Fibroblast of lung (primary cell): ENCODE measurements at regions not wholly inside any gene's neighbourhood (a gene's known extent, or its start where the extent isn't known, plus 50 kb on each side); places are given as distances from the start of the nearest gene placed in this dataset.

Experiments
- DNase-seq, 2 donors: peaks; one replicate each; pipeline versions ENCODE4 v3.0.0 to v3.0.0-alpha.2; 2010; ENCODE audit warnings: low read depth in 2 of 2
- H2AFZ ChIP-seq: 2 replicates; pipeline ENCODE4 v1.5.1; 2012; ENCODE audit warnings: low read length, control low read depth, inconsistent platforms
- H3K27ac ChIP-seq: 2 replicates; pipeline ENCODE4 v1.5.1; 2011; ENCODE audit warnings: low read length, control low read depth; ENCODE audit not compliant: insufficient read depth
- H3K27me3 ChIP-seq: 2 replicates; pipeline ENCODE4 v1.5.1; 2011; ENCODE audit warnings: mild to moderate bottlenecking, low read length; ENCODE audit not compliant: control insufficient read depth, insufficient read depth
- H3K36me3 ChIP-seq: 2 replicates; pipeline ENCODE4 v1.5.1; 2011; ENCODE audit warnings: low read length; ENCODE audit not compliant: control insufficient read depth, insufficient read depth
- H3K4me1 ChIP-seq: 2 replicates; pipeline ENCODE4 v1.5.1; 2011; ENCODE audit warnings: low read length; ENCODE audit not compliant: control insufficient read depth, insufficient read depth; ENCODE audit errors: extremely low read depth
- H3K4me2 ChIP-seq: 2 replicates; pipeline ENCODE4 v1.5.1; 2011; ENCODE audit warnings: low read length, control low read depth; ENCODE audit not compliant: insufficient read depth; ENCODE audit errors: extremely low read depth
- H3K4me3 ChIP-seq, 4 experiments: fragments of 200-600 bp in 1 of 4; sonication (generic) in 1 of 4; replicated peaks in 1 of 4; 2 replicates each; pipeline ENCODE4 v1.5.1; 2011 to 2016; ENCODE audit warnings: low read length in 4 of 4, low read depth in 3 of 4, mild to moderate bottlenecking in 3 of 4, control low read depth in 2 of 4, inconsistent platforms in 1 of 4, mixed read lengths in 1 of 4; ENCODE audit not compliant: insufficient read depth in 1 of 4; ENCODE audit errors: control extremely low read depth in 1 of 4
- H3K79me2 ChIP-seq: 2 replicates; pipeline ENCODE4 v1.5.1; 2012; ENCODE audit warnings: mild to moderate bottlenecking, low read length, inconsistent platforms; ENCODE audit not compliant: control insufficient read depth, insufficient read depth
- H3K9ac ChIP-seq: 2 replicates; pipeline ENCODE4 v1.5.1; 2011; ENCODE audit warnings: mild to moderate bottlenecking, low read length, control low read depth; ENCODE audit not compliant: insufficient read depth
- H3K9me3 ChIP-seq: 2 replicates; pipeline ENCODE4 v1.5.1; 2012; ENCODE audit warnings: low read depth, low read length; ENCODE audit not compliant: control insufficient read depth, insufficient read depth
- H4K20me1 ChIP-seq: 2 replicates; pipeline ENCODE4 v1.5.1; 2011; ENCODE audit warnings: low read length; ENCODE audit not compliant: control insufficient read depth, insufficient read depth; ENCODE audit errors: extremely low read depth
- EZH2 ChIP-seq: IDR thresholded peaks from 2 replicates; pipeline ENCODE4 v1.5.1; 2012; ENCODE audit warnings: low read length, control low read depth, mild to moderate bottlenecking; ENCODE audit errors: missing control alignments
- TF ChIP-seq, protein P1 (sequence below), 2 donors: IDR thresholded peaks in 1 of 2; conservative IDR thresholded peaks in 1 of 2; 1 replicate in 1 of 2; 2 replicates in 1 of 2; pipeline ENCODE4 v1.5.1; 2011 to 2012; ENCODE audit warnings: low read length in 2 of 2, control low read depth in 1 of 2, inconsistent platforms in 1 of 2, low read depth in 1 of 2, mild to moderate bottlenecking in 1 of 2

- H3K36me3 ChIP-seq = no peaks in the 10 kb centered on the region
- no peaks in the 10 kb centered on the region for H3K9me3 ChIP-seq
- no peaks in the 10 kb centered on the region for H3K27me3 ChIP-seq
- H3K9ac ChIP-seq = no peak overlapping the region
- H4K20me1 ChIP-seq = no peaks in the 10 kb centered on the region
- TF ChIP-seq, protein P1, sequence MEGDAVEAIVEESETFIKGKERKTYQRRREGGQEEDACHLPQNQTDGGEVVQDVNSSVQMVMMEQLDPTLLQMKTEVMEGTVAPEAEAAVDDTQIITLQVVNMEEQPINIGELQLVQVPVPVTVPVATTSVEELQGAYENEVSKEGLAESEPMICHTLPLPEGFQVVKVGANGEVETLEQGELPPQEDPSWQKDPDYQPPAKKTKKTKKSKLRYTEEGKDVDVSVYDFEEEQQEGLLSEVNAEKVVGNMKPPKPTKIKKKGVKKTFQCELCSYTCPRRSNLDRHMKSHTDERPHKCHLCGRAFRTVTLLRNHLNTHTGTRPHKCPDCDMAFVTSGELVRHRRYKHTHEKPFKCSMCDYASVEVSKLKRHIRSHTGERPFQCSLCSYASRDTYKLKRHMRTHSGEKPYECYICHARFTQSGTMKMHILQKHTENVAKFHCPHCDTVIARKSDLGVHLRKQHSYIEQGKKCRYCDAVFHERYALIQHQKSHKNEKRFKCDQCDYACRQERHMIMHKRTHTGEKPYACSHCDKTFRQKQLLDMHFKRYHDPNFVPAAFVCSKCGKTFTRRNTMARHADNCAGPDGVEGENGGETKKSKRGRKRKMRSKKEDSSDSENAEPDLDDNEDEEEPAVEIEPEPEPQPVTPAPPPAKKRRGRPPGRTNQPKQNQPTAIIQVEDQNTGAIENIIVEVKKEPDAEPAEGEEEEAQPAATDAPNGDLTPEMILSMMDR (conservative IDR thresholded peaks at IDR 0.05 in 1 of 2, IDR thresholded peaks at IDR 0.05 in 1 of 2; ENCODE audit: low read depth in 1 of 2, low read length in 2 of 2) = no peak
- TF ChIP-seq EZH2 = no peak
- no peak overlapping the region for H3K4me3 ChIP-seq
- no peak for DNase-seq
- no peak overlapping the region for H3K4me2 ChIP-seq
- H2AFZ ChIP-seq = no peak overlapping the region
- no peaks in the 10 kb centered on the region for H3K4me1 ChIP-seq
- H3K27ac ChIP-seq = no peak overlapping the region
- H3K79me2 ChIP-seq = no peaks in the 10 kb centered on the region
These were observed 350.7 kb downstream of the IPMK start for GRCh38 chr10:57917019-57917418.

GRCh38 chr10:57905861-57906260 is 361.8 kb downstream of the IPMK start:
- no peak for DNase-seq
- TF ChIP-seq, protein P1 (conservative IDR thresholded peaks at IDR 0.05 in 1 of 2, IDR thresholded peaks at IDR 0.05 in 1 of 2; ENCODE audit: low read depth in 1 of 2, low read length in 2 of 2) = no peak
- no peak for TF ChIP-seq EZH2
- H3K9ac ChIP-seq = no peak overlapping the region
- H2AFZ ChIP-seq = no peak overlapping the region
- no peak overlapping the region for H3K4me2 ChIP-seq
- no peaks in the 10 kb centered on the region for H3K27me3 ChIP-seq
- no peak overlapping the region for H3K27ac ChIP-seq
- no peaks in the 10 kb centered on the region for H3K79me2 ChIP-seq
- no peaks in the 10 kb centered on the region for H4K20me1 ChIP-seq
- H3K9me3 ChIP-seq = no peaks in the 10 kb centered on the region
- H3K4me1 ChIP-seq = no peaks in the 10 kb centered on the region
- H3K36me3 ChIP-seq = no peaks in the 10 kb centered on the region
- H3K4me3 ChIP-seq = no peak overlapping the region

DNA sequence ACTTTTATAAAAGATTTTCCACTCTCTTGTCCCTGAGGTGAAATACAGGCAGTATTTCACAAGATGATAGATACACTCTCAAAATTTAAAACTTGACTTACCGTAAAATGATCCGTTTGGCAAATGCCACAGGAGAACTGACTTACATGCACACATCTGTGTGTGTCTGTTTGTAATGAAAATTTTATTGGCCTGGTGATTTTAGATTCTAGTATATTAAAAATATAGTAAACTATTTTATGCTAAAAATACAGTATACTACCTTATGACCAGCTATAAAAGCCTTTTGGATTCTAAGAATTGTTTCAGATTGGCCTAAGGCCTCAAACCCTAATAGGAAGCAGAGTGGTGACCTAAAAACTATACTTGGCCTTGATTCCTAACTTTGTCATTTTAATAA is 362.7 kb downstream of the IPMK start:
- H3K4me1 ChIP-seq = no peaks in the 10 kb centered on the region
- no peak overlapping the region for H3K27ac ChIP-seq
- H2AFZ ChIP-seq = no peak overlapping the region

More for the DNA sequence above, 362.7 kb downstream of the IPMK start:
- H4K20me1 ChIP-seq = no peaks in the 10 kb centered on the region
- no peak overlapping the region for H3K4me2 ChIP-seq
- TF ChIP-seq, protein P1 (conservative IDR thresholded peaks at IDR 0.05 in 1 of 2, IDR thresholded peaks at IDR 0.05 in 1 of 2; ENCODE audit: low read depth in 1 of 2, low read length in 2 of 2) = no peak
- no peak for TF ChIP-seq EZH2
- DNase-seq = no peak
- H3K36me3 ChIP-seq = no peaks in the 10 kb centered on the region
- no peak overlapping the region for H3K4me3 ChIP-seq
- no peaks in the 10 kb centered on the region for H3K79me2 ChIP-seq
- no peak overlapping the region for H3K9ac ChIP-seq
- H3K9me3 ChIP-seq = no peaks in the 10 kb centered on the region
- no peaks in the 10 kb centered on the region for H3K27me3 ChIP-seq
